Fibroblast of pulmonary artery (primary cell): ENCODE measurements at regions not wholly inside any gene's neighbourhood (a gene's known extent, or its start where the extent isn't known, plus 50 kb on each side); places are given as distances from the start of the nearest gene placed in this dataset.

Experiments
- DNase-seq: peaks from one replicate; pipeline ENCODE4 v3.0.0-alpha.2; 2010; ENCODE audit warnings: low read depth
- H3K4me3 ChIP-seq: replicated peaks from 2 replicates; pipeline ENCODE4 v1.5.1; 2011; ENCODE audit warnings: low read depth, mild to moderate bottlenecking, control low read depth, low read length, moderate library complexity
- TF ChIP-seq, protein P1 (sequence below): IDR thresholded peaks from 2 replicates; pipeline ENCODE4 v1.5.1; 2011; ENCODE audit warnings: mild to moderate bottlenecking, control low read depth, low read length, inconsistent platforms; ENCODE audit errors: missing control alignments

DNA sequence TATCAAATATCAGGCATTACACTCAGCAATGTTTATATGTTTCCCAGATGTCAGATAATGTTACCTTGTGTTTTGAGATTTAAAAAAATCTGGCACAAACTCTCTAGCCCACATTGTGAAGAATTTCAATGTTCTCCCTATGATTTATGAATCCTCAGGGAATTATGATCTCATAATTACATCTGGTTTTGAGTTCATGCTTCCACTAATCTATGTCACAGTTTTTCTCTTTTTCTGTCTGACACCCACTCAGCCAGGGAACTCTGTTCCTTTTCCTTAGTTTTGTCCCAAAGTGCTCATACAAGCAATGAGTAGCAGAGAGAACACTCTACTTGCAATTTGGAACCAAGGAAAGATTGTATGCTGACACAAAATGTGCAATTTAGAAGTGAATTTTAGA lies 212.1 kb upstream of the POF1B start:
- no peak overlapping the region for H3K4me3 ChIP-seq
- DNase-seq, result no peak
- TF ChIP-seq, protein P1, sequence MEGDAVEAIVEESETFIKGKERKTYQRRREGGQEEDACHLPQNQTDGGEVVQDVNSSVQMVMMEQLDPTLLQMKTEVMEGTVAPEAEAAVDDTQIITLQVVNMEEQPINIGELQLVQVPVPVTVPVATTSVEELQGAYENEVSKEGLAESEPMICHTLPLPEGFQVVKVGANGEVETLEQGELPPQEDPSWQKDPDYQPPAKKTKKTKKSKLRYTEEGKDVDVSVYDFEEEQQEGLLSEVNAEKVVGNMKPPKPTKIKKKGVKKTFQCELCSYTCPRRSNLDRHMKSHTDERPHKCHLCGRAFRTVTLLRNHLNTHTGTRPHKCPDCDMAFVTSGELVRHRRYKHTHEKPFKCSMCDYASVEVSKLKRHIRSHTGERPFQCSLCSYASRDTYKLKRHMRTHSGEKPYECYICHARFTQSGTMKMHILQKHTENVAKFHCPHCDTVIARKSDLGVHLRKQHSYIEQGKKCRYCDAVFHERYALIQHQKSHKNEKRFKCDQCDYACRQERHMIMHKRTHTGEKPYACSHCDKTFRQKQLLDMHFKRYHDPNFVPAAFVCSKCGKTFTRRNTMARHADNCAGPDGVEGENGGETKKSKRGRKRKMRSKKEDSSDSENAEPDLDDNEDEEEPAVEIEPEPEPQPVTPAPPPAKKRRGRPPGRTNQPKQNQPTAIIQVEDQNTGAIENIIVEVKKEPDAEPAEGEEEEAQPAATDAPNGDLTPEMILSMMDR, result no peak

DNA sequence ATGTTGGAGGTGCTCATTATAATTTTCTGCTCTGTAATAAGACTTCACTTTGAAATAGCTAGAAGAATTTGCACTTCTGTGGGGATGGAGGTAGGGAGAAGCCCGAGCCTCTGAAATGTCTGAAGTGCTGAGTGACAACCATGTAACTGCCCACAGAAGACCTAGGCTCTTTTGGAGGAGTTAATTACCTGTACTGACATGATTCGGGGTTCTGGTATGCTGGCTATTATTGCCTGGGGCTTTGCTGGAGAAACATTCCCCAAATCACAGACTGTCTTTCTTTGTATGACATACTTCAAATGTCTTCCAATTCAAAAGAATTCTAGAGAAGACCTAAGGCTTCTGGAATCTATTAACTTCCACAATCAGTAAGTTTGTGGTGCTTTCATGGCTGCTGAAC lies 211.2 kb upstream of the POF1B start:
- no peak overlapping the region for H3K4me3 ChIP-seq
- TF ChIP-seq, protein P1, result no peak
- no peak for DNase-seq

DNA sequence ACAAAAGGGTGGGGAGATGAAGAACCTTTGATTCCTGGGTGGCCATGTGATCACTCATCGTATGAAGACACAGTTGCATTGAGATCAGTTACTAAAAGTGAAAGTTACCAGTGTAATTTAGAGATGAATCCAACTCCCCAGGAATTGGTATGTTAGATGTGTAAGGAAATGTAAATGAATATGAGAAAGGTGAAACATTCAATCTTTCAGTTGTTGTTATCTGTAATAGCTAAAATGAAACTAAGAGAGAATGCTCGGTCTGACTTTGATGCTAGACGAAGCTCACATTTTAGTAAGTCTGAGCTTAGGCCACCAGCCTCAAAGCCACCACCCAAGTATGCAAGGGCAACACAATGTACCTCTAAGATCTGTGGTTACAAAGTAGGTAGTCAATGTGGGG lies 194.3 kb upstream of the POF1B start:
- TF ChIP-seq, protein P1, result no peak
- DNase-seq, result no peak
- H3K4me3 ChIP-seq, result no peak overlapping the region

DNA sequence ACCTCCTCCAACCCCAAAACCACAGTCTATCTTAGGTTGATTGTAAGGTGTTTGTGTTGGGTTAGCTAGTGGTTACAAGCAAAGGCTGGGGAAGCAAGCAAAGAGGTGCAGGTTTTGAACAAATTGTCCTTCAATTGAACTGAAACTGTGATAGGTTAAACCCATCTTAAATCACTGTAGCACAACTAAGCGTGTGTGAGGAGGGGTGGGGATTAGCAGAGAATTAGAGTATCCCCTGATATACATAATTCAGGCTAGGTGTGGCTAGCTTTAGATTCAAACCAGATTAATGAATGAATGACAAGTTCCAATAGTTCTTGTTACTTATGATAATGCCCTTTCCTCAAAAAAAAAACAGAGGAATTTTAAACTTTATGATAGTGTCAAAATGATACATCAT lies 191.0 kb upstream of the POF1B start:
- TF ChIP-seq, protein P1, result no peak
- DNase-seq, result no peak
- no peak overlapping the region for H3K4me3 ChIP-seq

DNA sequence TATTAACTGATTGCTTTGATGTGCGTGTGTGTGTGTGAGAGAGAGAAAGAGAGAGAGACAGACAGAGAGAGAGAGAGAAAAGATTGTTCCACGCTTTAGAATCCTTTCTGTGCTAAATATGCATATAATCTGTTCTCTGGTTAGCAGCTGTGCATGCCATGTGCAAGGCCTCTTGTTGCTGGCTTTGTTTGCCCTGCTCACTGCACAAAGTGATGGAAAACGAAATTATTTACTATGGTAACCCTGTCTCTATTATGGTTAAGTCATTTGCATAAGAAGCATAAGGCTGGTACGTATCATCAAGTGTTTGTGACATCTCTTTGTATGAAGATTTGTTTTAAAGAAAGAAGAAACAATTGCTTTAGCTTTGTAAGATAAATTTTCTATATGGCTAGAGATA lies 190.2 kb upstream of the POF1B start:
- DNase-seq, result no peak
- no peak overlapping the region for H3K4me3 ChIP-seq
- TF ChIP-seq, protein P1, result no peak

DNA sequence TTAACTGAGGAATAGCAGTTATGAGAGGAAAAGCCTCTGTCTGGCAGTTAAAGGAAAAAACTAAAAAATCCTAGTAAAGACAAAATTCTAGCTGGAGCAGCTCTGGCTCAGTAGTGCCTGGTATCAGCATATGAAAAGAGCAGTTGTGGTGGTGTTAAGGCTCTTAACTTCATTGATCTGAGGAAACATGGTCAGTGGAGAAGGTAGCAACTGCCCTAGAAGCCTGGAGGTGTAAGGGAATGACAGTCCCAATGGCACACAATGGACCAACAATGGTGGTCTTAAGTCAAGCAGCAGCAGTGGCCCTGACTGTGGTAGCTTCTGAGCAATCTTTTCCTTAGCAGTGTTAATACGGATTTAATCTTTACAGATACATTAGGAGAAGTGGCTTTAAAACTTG lies 189.6 kb upstream of the POF1B start:
- TF ChIP-seq, protein P1, result no peak
- no peak for DNase-seq
- no peak overlapping the region for H3K4me3 ChIP-seq

DNA sequence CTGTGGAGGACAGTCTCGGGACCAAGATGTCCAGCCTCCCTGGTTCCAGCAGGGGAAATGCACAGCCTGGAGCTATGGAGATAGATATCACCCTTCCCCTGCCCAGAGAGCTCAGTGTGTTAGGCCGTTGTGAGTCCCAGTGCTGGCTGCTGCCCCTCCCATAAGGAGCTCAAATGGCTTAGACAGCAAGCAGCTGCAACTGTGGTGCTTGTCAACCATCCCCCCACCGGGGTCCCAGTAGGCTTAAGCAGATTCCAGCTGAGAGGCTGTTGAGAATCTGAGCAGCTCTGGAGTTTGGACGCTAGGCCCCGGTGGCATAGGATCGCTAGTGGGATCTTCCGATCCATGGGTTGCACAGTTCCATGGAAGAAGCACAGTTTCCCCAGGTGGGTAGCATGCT lies 181.8 kb upstream of the POF1B start:
- DNase-seq, result no peak
- TF ChIP-seq, protein P1, result no peak
- H3K4me3 ChIP-seq, result no peak overlapping the region
